ENCODE measurements at regions not wholly inside any gene's neighbourhood (a gene's known extent, or its start where the extent isn't known, plus 50 kb on each side); places are given as distances from the start of the nearest gene placed in this dataset.
"Not testable (repeated sequence)": the region's sequence is repeated elsewhere in the genome, so short reads cannot be mapped to it uniquely, and the experiment has no call there.

- DNase-seq = no peak
Observed at GRCh38 chr12:76176940-76177339, 92.5 kb upstream of the NAP1L1 start.

- not testable (repeated sequence) for DNase-seq
Observed at GRCh38 chr12:76175946-76176345, 91.5 kb upstream of the NAP1L1 start.

- DNase-seq = peak; percentile 48
Observed at GRCh38 chr12:76173756-76174155, 89.3 kb upstream of the NAP1L1 start.

DNA sequence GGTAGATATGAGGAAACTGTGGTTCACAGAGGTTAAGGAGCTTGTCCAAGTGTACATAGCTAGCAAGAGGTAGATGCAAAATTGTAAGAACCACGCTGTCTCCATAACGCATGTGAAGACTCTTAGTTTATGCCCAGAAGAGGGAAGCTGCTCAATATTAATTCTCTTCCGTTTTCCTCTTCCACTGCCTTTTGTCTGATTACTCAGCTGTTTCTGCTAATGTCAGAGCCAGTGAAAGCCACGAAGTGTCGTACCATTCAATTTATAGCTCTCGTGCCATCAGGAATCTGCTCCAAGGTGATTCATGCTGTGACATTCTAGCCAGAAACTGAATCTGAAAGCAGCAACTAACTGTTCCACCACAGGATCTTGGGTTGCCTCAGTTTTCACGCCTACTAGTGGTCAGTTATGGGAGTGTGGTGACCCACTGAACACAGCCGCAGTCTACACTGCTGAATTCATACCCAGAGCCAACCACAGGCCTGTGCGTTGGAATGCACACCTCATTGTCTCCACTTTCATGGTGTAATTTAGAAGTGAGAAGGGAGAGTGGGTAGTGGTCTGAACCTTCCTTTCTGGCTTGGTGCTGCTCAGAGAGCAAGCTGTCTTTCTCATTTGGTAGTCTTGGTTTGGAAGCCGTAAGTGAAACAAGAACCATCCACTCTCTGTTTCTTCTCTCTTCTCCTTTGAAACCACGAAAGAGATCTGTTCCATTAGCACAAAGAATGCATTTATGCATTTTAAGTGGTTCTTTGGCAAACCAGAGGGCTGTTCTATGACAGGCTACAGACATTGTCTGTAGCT, 74.2 kb upstream of the NAP1L1 start:
- DNase-seq = peak; percentile 95

GRCh38 chr12:76156726-76157125, 72.2 kb upstream of the NAP1L1 start:
- DNase-seq = no peak

GRCh38 chr12:76156314-76156713, 71.8 kb upstream of the NAP1L1 start:
- DNase-seq = no peak

GRCh38 chr12:76155157-76155670, 70.7 kb upstream of the NAP1L1 start:
- DNase-seq = no peak

- DNase-seq = no peak
Observed at GRCh38 chr12:76153616-76154015, 69.1 kb upstream of the NAP1L1 start.

GRCh38 chr12:76152181-76152807, 67.8 kb upstream of the NAP1L1 start:
- peak; percentile 86 for DNase-seq

- DNase-seq = peak; percentile 40
Observed at GRCh38 chr12:76144245-76144549, 59.7 kb upstream of the NAP1L1 start.

DNA sequence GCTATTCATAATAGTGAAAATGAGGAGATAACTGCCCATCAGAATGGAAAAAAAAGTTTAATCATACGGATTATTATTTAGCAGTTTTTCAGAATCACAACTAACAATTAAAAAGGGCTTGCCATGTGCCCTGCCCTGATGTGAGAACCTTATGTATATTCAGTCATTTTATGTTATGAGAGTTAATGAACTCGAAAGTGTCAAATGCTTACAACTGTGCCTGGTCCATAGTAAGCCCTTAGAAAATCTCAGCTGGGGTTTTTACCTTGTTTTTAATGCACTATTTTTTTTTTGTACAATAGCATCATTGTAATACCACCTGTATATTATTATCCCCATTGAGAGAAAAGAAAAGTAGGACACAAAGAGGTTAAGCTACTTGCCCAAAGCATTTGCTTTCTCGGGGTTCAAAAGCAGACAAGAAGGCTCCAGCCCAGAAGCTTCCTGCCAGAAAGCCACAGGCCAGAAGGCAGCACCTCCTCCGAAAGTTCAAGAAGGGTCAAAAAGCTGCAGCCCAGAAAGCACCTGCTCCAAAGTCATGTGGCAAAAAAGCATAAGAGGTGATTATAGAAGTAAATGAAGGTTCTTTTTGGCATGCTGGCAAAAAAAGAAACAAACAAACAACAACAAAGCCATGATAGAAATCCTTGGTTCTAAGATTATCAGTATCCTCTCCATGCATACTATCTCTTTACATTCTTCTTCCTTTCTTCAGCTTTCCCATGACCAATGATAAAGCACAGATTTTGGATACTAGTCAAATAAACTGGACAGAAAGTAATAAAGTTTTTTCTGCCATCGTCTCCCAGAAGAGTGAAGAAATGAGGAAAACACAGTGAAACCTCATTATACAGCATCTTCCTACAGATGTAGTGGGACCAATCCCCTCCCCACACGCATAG, 59.1 kb upstream of the NAP1L1 start:
- no peak for DNase-seq

DNA sequence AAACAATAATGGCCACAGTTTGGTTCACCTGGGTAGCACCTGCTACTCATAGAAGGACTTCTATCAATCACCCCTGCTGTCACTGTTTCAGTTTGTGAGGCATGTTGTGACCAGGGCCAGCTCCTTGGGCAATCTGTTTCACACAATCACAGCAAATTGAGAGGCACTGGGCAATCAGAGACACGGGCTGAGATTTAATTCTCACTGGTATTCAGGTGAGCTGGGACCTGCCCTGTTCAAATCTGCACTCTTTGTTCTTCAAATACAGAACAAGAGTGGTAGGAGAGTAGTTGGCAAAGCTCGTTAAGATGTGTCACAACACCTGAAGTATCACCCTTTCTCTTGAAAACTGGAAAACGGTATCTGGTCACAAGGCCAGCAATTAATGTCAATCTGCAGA, 57.8 kb upstream of the NAP1L1 start:
- no peak for DNase-seq

GRCh38 chr12:76138656-76139055, 54.2 kb upstream of the NAP1L1 start:
- no peak for DNase-seq

GRCh38 chr12:76137606-76138005, 53.1 kb upstream of the NAP1L1 start:
- DNase-seq = no peak

DNA sequence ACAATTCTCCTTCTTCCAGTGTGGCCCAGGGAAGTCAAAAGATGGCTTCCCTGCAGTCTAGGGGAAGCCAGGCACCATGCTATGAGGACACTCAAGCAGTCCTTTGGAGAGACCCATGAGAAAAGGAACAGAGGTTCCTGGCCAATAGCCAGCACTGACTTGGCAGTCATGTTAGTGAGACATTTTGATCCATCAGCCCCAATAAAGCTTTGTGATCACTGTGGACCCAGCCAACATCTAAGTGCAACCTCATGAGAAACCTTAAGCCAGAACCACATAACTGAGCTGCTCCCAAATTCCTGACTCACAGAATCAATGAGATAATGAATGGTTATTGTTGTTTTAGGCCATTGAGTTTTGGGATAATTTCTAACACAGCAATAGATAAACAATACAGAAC, 51.0 kb upstream of the NAP1L1 start:
- DNase-seq = no peak

Data from suppressor macrophage treated with lipopolysaccharide for 4 hours (primary cell).